IMR-90 (cell line): ENCODE measurements at regions not wholly inside any gene's neighbourhood (a gene's known extent, or its start where the extent isn't known, plus 50 kb on each side); places are given as distances from the start of the nearest gene placed in this dataset.

Experiments used
- ATAC-seq: fragments of 200-7000 bp; cut with Tn5 transposase; 2 replicates; pipeline ENCODE4 v1.9.1; 2020; ENCODE audit warnings: low read depth, mild to moderate bottlenecking, moderate library complexity
- BruUV-seq: library from RNA; stranded (reverse); fragments of 400-500 nt; replicated peaks from 2 replicates; lab custom pipeline; 2021; lab: Mats Ljungman, UMichigan
- CTCF ChIA-PET: fragments of 300-600 bp; formaldehyde crosslinking; extraction: SDS; loops from one replicate; lab custom pipeline; 2021; ENCODE audit warnings: antibody characterized with exemption; lab: Yijun Ruan, JAX
- POLR2A ChIA-PET: fragments of 300-600 bp; sonication (Branson Sonifier 250); formaldehyde crosslinking; loops from one replicate; lab custom pipeline; 2022; ENCODE audit warnings: antibody characterized with exemption; ENCODE audit not compliant: unreplicated experiment; lab: Charles Lee
- DNase-seq: peaks from one replicate; pipeline ENCODE4 v3.0.0; 2013
- H2AFZ ChIP-seq: replicated peaks from 2 replicates; pipeline ENCODE3; 2013; ENCODE audit warnings: low read length, mild to moderate bottlenecking; ENCODE audit not compliant: poor library complexity
- H2AK5ac ChIP-seq: 2 replicates; pipeline ENCODE4 v1.6.1; 2013; ENCODE audit warnings: low read depth, low read length, inconsistent platforms
- H2AK9ac ChIP-seq: replicated peaks from 2 replicates; pipeline ENCODE3; 2013; ENCODE audit warnings: mild to moderate bottlenecking, low read depth, low read length, moderate library complexity; ENCODE audit not compliant: poor library complexity
- H2BK120ac ChIP-seq: 2 replicates; pipeline ENCODE4 v1.6.1; 2013; ENCODE audit warnings: low read depth, low read length, inconsistent platforms
- H2BK15ac ChIP-seq: 3 replicates; pipeline ENCODE4 v1.6.1; 2013; ENCODE audit warnings: low read depth, low read length, inconsistent platforms
- H2BK20ac ChIP-seq: 2 replicates; pipeline ENCODE4 v1.6.1; 2013; ENCODE audit warnings: low read depth, mild to moderate bottlenecking, inconsistent platforms, low read length, moderate library complexity
- H2BK5ac ChIP-seq: 2 replicates; pipeline ENCODE4 v1.6.1; 2013; ENCODE audit warnings: mild to moderate bottlenecking, low read depth, low read length, inconsistent platforms; ENCODE audit not compliant: poor library complexity, severe bottlenecking
- H3K14ac ChIP-seq: replicated peaks from 2 replicates; pipeline ENCODE4 v1.6.1; 2013; ENCODE audit warnings: low read depth, low read length, inconsistent platforms
- H3K18ac ChIP-seq: 2 replicates; pipeline ENCODE4 v1.6.1; 2013; ENCODE audit warnings: low read depth, low read length, control low read depth
- H3K23ac ChIP-seq: 2 replicates; pipeline ENCODE4 v1.6.1; 2013; ENCODE audit warnings: low read depth, low read length, inconsistent platforms
- H3K27ac ChIP-seq: 2 replicates; pipeline ENCODE4 v1.5.1; 2013; ENCODE audit warnings: mild to moderate bottlenecking, control low read depth, low read length; ENCODE audit not compliant: insufficient read depth
- H3K27me3 ChIP-seq: 2 replicates; pipeline ENCODE4 v1.6.1; 2013; ENCODE audit warnings: low read length; ENCODE audit not compliant: control insufficient read depth, insufficient read depth
- H3K36me3 ChIP-seq: 2 replicates; pipeline ENCODE4 v1.6.1; 2013; ENCODE audit warnings: low read length, mixed read lengths; ENCODE audit not compliant: control insufficient read depth, insufficient read depth
- H3K4ac ChIP-seq: 2 replicates; pipeline ENCODE4 v1.6.1; 2013; ENCODE audit warnings: low read depth, low read length, inconsistent platforms
- H3K4me1 ChIP-seq: 2 replicates; pipeline ENCODE4 v1.6.1; 2013; ENCODE audit warnings: low read length, mixed read lengths; ENCODE audit not compliant: control insufficient read depth, insufficient read depth
- H3K4me2 ChIP-seq: 2 replicates; pipeline ENCODE4 v1.6.1; 2013; ENCODE audit warnings: low read depth, mild to moderate bottlenecking, control low read depth, low read length, moderate library complexity
- H3K4me3 ChIP-seq: 2 replicates; pipeline ENCODE4 v1.5.1; 2013; ENCODE audit warnings: low read depth, mild to moderate bottlenecking, control low read depth, low read length, moderate library complexity; ENCODE audit not compliant: insufficient read depth
- H3K56ac ChIP-seq: 2 replicates; pipeline ENCODE4 v1.6.1; 2013; ENCODE audit warnings: low read length, inconsistent platforms; ENCODE audit not compliant: insufficient read depth; ENCODE audit errors: extremely low read depth
- H3K79me1 ChIP-seq, 2 experiments: 2 replicates each; pipeline ENCODE4 v1.6.1; 2013; ENCODE audit warnings: low read length in 2 of 2, inconsistent platforms in 1 of 2, low read depth in 1 of 2
- H3K9ac ChIP-seq: 2 replicates; pipeline ENCODE4 v1.6.1; 2013; ENCODE audit warnings: low read depth, low read length, control low read depth
- H3K9me1 ChIP-seq: 2 replicates; pipeline ENCODE4 v1.6.1; 2013; ENCODE audit warnings: low read length, inconsistent platforms; ENCODE audit not compliant: insufficient read depth
- H3K9me3 ChIP-seq: 2 replicates; pipeline ENCODE4 v1.6.1; 2013; ENCODE audit warnings: low read length; ENCODE audit not compliant: control insufficient read depth, insufficient read depth
- H4K20me1 ChIP-seq: 2 replicates; pipeline ENCODE4 v1.6.1; 2013; ENCODE audit warnings: low read length, inconsistent platforms; ENCODE audit not compliant: insufficient read depth
- H4K5ac ChIP-seq: 2 replicates; pipeline ENCODE4 v1.6.1; 2013; ENCODE audit warnings: mild to moderate bottlenecking, low read depth, low read length, control low read depth
- H4K8ac ChIP-seq, 2 experiments: 2 replicates each; pipeline ENCODE4 v1.6.1; 2013; ENCODE audit warnings: low read depth in 2 of 2, low read length in 2 of 2, control low read depth in 1 of 2, inconsistent platforms in 1 of 2
- H4K91ac ChIP-seq: 2 replicates; pipeline ENCODE4 v1.6.1; 2013; ENCODE audit warnings: low read depth, low read length, inconsistent platforms; ENCODE audit not compliant: insufficient read depth
- CEBPB ChIP-seq: IDR thresholded peaks from 2 replicates; pipeline ENCODE4 v1.6.1; 2012; ENCODE audit warnings: low read depth, low read length, improper control_type of control experiment
- CHD1 ChIP-seq: IDR thresholded peaks from 2 replicates; pipeline ENCODE4 v1.6.1; 2012; ENCODE audit warnings: low read depth, low read length, improper control_type of control experiment
- CTCF ChIP-seq: conservative IDR thresholded peaks from 2 replicates; pipeline ENCODE4 v1.5.1; 2012; ENCODE audit warnings: mild to moderate bottlenecking, low read depth, low read length, improper control_type of control experiment
- ELK1 ChIP-seq: fragments of 150-350 bp; IDR thresholded peaks from 2 replicates; pipeline ENCODE4 v1.6.1; 2016; ENCODE audit warnings: low read depth, mild to moderate bottlenecking, low read length, moderate library complexity, borderline replicate concordance
- FOS ChIP-seq: fragments of 150-350 bp; IDR thresholded peaks from 2 replicates; pipeline ENCODE4 v1.6.1; 2016; ENCODE audit warnings: low read depth, low read length
- MAFK ChIP-seq: IDR thresholded peaks from 2 replicates; pipeline ENCODE4 v1.6.1; 2012; ENCODE audit warnings: low read depth, low read length, improper control_type of control experiment
- MXI1 ChIP-seq: IDR thresholded peaks from 2 replicates; pipeline ENCODE4 v1.6.1; 2012; ENCODE audit warnings: low read depth, mild to moderate bottlenecking, low read length, moderate library complexity, borderline replicate concordance
- NFE2L2 ChIP-seq: fragments of 150-350 bp; IDR thresholded peaks from 2 replicates; pipeline ENCODE4 v1.6.1; 2016; ENCODE audit warnings: low read depth, mild to moderate bottlenecking, low read length
- POLR2A ChIP-seq: IDR thresholded peaks from 2 replicates; pipeline ENCODE4 v1.6.1; 2012; ENCODE audit warnings: mild to moderate bottlenecking, low read depth, low read length
- RAD21 ChIP-seq: IDR thresholded peaks from 2 replicates; pipeline ENCODE4 v1.6.1; 2012; ENCODE audit warnings: low read length, improper control_type of control experiment
- RCOR1 ChIP-seq: IDR thresholded peaks from 2 replicates; pipeline ENCODE4 v1.6.1; 2012; ENCODE audit warnings: mild to moderate bottlenecking, low read length, improper control_type of control experiment; ENCODE audit not compliant: insufficient replicate concordance
- SMC3 ChIP-seq: fragments of 150-350 bp; IDR thresholded peaks from 2 replicates; pipeline ENCODE4 v1.6.1; 2016; ENCODE audit warnings: low read depth, mild to moderate bottlenecking, antibody characterized with exemption, low read length, moderate library complexity
- WGBS, 2 experiments: methylation state at CpG; one replicate each; pipeline versions ENCODE4 v1.1.5 to v1.1.7; 2013; ENCODE audit warnings: missing lambda C conversion rate in 2 of 2; ENCODE audit not compliant: insufficient read length in 1 of 2; ENCODE audit errors: extremely low coverage in 2 of 2; 5-methylcytosine and 5-hydroxymethylcytosine counted together
- dilution Hi-C: fragments of 300-500 bp; cut with HindIII; formaldehyde crosslinking; loops from one replicate; pipeline ENCODE4 v1.14.3; 2018; ENCODE audit warnings: low sequenced_read_pairs; ENCODE audit not compliant: unreplicated experiment
- in situ Hi-C: fragments of 300-500 bp; cut with MboI; formaldehyde crosslinking; loops from 3 replicates; pipeline ENCODE4 v1.14.3; 2019; ENCODE audit warnings: low sequenced_read_pairs, inconsistent platforms, mixed read lengths
- intact Hi-C: fragments of 100-400 bp; cut with micrococcal nuclease; formaldehyde crosslinking; loops from 2 replicates; pipeline ENCODE4 v1.10.0; 2022
- TF ChIP-seq, protein P1 (sequence below): fragments of 150-350 bp; IDR thresholded peaks from 2 replicates; pipeline ENCODE4 v1.6.1; 2017; ENCODE audit warnings: mild to moderate bottlenecking, antibody characterized with exemption, low read length, low read depth

DNA sequence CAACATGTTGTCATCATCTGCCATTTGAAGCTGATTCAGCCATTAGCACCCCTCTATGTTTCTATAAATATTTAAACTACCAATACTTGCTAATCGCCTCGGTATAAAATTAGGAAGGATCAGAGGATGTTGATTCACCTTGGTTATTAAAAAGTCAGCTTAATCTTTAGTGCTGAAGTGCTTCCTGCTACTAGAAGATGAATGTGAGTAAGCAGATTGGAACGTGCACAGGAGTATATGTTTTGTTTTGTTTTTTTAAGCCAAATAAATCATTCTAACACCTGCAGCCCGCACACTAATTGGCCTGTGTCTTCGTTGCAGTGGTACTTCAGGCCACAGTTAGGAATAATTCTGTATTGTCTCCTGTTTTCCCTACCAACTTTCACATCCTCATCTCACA is 485.7 kb downstream of the AJAP1 start:
- no peak overlapping the region for H3K14ac ChIP-seq
- H3K9me1 ChIP-seq, result no peaks in the 10 kb centered on the region
- no peak overlapping the region for H3K4me2 ChIP-seq
- no peak overlapping the region for H2AK5ac ChIP-seq
- no peaks in the 10 kb centered on the region for H3K36me3 ChIP-seq
- WGBS, 2 experiments, result no CpG with 5 or more reads among the region's 5 CpGs
- no peak overlapping the region for H4K91ac ChIP-seq
- DNase-seq (no peak), ATAC-seq (no peak)
- no peak overlapping the region for H2AFZ ChIP-seq
- H4K5ac ChIP-seq, result no peak overlapping the region
- H3K4ac ChIP-seq, result no peak overlapping the region
- intact Hi-C loops, result no loop called here
- dilution Hi-C loops, result no loop called here
- no peak overlapping the region for H2BK120ac ChIP-seq
- H4K8ac ChIP-seq, result no peak overlapping the region
- H4K20me1 ChIP-seq, result no peaks in the 10 kb centered on the region
- H3K4me3 ChIP-seq, result no peak overlapping the region
- no peak overlapping the region for H3K23ac ChIP-seq
- H2BK20ac ChIP-seq, result no peak overlapping the region
- in situ Hi-C loops, result no loop called here
- H3K27ac ChIP-seq, result no peak overlapping the region
- no peaks in the 10 kb centered on the region for H3K79me1 ChIP-seq
- no peak overlapping the region for H2AK9ac ChIP-seq
- H3K27me3 ChIP-seq, result no peaks in the 10 kb centered on the region
- H3K56ac ChIP-seq, result no peak overlapping the region
- TF ChIP-seq POLR2A (no peak), MXI1 (no peak), SMC3 (no peak), RAD21 (no peak), RCOR1 (no peak), NFE2L2 (no peak), CEBPB (no peak), CTCF (no peak), MAFK (no peak), CHD1 (no peak), FOS (no peak), ELK1 (no peak)
- TF ChIP-seq, protein P1, sequence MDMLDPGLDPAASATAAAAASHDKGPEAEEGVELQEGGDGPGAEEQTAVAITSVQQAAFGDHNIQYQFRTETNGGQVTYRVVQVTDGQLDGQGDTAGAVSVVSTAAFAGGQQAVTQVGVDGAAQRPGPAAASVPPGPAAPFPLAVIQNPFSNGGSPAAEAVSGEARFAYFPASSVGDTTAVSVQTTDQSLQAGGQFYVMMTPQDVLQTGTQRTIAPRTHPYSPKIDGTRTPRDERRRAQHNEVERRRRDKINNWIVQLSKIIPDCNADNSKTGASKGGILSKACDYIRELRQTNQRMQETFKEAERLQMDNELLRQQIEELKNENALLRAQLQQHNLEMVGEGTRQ, result no peak
- CTCF ChIA-PET, result no interaction called here
- no peaks in the 10 kb centered on the region for H3K4me1 ChIP-seq
- POLR2A ChIA-PET, result no interaction called here
- no peak overlapping the region for H2BK5ac ChIP-seq
- H2BK15ac ChIP-seq, result no peak overlapping the region
- no TSS peak for BruUV-seq
- no peak overlapping the region for H3K9ac ChIP-seq
- no peak overlapping the region for H3K18ac ChIP-seq
- peaks cover 38% of the 10 kb centered on the region for H3K9me3 ChIP-seq
